Heart left ventricle (tissue), 13 donors: ENCODE measurements at regions not wholly inside any gene's neighbourhood (a gene's known extent, or its start where the extent isn't known, plus 50 kb on each side); places are given as distances from the start of the nearest gene placed in this dataset.
"Not testable (repeated sequence)": the region's sequence is repeated elsewhere in the genome, so short reads cannot be mapped to it uniquely, and the experiment has no call there.

Experiments used
- POLR2A ChIP-seq, 2 donors: fragments of 450-650 bp; IDR thresholded peaks; one replicate each; pipeline ENCODE4 v1.6.1; 2017; ENCODE audit warnings: antibody characterized with exemption in 2 of 2, mild to moderate bottlenecking in 2 of 2, moderate library complexity in 2 of 2
- TF ChIP-seq, protein P1 (sequence below), 12 donors: fragments of 200-600 bp; sonication (generic) in 4 of 12; IDR thresholded peaks; one replicate each; pipeline versions ENCODE4 v1.5.0 to v1.8.0; 2018 to 2022; ENCODE audit warnings: antibody characterized with exemption in 12 of 12, mild to moderate bottlenecking in 5 of 12
- donor health status: ischemic (EF 13 %, LVEDD 7.1; RV severe dilation, severe dysfunction).
- donor health status: DM: no; HTN: yes; CAD: no.
- donor health status: DM: no; HTN: no; CAD: no.
- donor health status: ischemic (EF 25% LVEDD 6.9; RV normal size, moderate dysfunction).
- donor health status: ischemic (EF 25% LVEDD 5.7; RV mildly dilated, moderate dysfunction).
- donor health status: ischemic (EF 35%, LVEDD 5.7; RV mildly dilated, moderate dysfunction).
- donor health status: nonischemic (EF 11% LVEDD 7.7; RV severe dilation, severe dysfunction).
- donor health status: DM: yes; HTN: yes; CAD: no.
- donor health status: PGD.
- donor health status: ischemic (EF 29% LVEDD 5.4; RV normal size, mild dysfunction).
- donor health status: nonischemic (EF 23%, LVEDD 6.1; RV moderate dilation, normal function).

DNA sequence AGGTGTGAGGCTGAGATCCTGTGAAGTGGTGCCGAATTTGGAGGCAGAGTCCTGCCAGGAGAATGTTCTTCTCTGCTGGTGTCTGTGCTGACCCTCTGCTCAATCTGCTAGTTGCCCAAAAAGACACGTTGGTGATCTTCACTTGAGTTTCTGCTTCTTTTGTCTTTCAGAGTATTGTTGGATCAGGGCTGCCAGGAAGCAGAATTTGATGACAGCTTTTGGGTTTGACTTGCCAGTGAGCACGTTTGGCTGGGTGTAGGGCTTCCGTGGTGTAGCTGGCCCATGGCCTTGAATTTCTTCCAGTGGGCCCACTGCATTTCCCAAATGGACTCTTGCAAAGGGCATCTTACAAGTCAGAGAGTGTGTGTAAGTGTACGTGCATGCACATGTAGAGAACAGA is 183.9 kb upstream of the IRF2BP2 start:
- TF ChIP-seq, protein P1, sequence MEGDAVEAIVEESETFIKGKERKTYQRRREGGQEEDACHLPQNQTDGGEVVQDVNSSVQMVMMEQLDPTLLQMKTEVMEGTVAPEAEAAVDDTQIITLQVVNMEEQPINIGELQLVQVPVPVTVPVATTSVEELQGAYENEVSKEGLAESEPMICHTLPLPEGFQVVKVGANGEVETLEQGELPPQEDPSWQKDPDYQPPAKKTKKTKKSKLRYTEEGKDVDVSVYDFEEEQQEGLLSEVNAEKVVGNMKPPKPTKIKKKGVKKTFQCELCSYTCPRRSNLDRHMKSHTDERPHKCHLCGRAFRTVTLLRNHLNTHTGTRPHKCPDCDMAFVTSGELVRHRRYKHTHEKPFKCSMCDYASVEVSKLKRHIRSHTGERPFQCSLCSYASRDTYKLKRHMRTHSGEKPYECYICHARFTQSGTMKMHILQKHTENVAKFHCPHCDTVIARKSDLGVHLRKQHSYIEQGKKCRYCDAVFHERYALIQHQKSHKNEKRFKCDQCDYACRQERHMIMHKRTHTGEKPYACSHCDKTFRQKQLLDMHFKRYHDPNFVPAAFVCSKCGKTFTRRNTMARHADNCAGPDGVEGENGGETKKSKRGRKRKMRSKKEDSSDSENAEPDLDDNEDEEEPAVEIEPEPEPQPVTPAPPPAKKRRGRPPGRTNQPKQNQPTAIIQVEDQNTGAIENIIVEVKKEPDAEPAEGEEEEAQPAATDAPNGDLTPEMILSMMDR (IDR thresholded peaks at IDR 0.05): not testable (repeated sequence)
- TF ChIP-seq POLR2A (IDR thresholded peaks at IDR 0.05): not testable (repeated sequence)
